ENCODE measurements at regions not wholly inside any gene's neighbourhood (a gene's known extent, or its start where the extent isn't known, plus 50 kb on each side); places are given as distances from the start of the nearest gene placed in this dataset.

DNA sequence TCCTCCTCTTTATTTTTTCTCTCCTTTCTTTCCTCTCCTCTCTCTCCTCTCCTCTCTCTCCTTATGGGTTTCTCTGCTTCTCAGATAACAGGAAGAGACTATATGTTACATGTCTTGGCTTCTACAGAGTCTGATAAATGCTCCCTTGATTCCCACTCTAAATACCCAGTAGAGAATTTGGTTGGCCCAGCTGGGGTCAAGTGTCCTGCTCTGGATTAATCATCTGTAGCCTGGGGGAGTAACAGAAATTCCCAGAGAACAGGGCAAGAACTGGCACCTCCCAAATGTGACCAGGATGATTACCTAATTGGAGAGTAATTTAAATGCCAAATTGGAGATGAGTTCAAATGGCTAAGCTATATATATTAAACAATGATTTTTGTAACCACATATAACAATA, 146.1 kb upstream of the LMO4 start:
- Histone ChIP-seq H3K4me1 (ENCODE audit: insufficient read depth, poor library complexity, severe bottlenecking) (no peaks in the 10 kb centered on the region), H3K36me3 (ENCODE audit: low read depth) (no peaks in the 10 kb centered on the region), H3K27ac (ENCODE audit: poor library complexity, severe bottlenecking) (no peak overlapping the region), H3K9me3 (ENCODE audit: severe bottlenecking) (no peaks in the 10 kb centered on the region), H3K4me3 (ENCODE audit: severe bottlenecking) (no peak overlapping the region), H3K27me3 (ENCODE audit: insufficient read depth, poor library complexity, severe bottlenecking) (no peaks in the 10 kb centered on the region)
- no peak for DNase-seq (ENCODE audit: low spot score)
- no peak for TF ChIP-seq CTCF (IDR thresholded peaks at IDR 0.05; ENCODE audit: poor library complexity, severe bottlenecking)
- no peak for ATAC-seq (ENCODE audit: low read depth)

- ATAC-seq (ENCODE audit: low read depth): no peak
- no peak overlapping the region for H3K4me3 ChIP-seq (ENCODE audit: severe bottlenecking)
- TF ChIP-seq CTCF (IDR thresholded peaks at IDR 0.05; ENCODE audit: poor library complexity, severe bottlenecking): no peak
Measured at GRCh38 chr1:87185077-87185476, 143.6 kb upstream of the LMO4 start.

GRCh38 chr1:87186346-87186745, 142.3 kb upstream of the LMO4 start:
- H3K27me3 ChIP-seq (ENCODE audit: insufficient read depth, poor library complexity, severe bottlenecking): no peaks in the 10 kb centered on the region
- ATAC-seq (ENCODE audit: low read depth) (no peak), DNase-seq (ENCODE audit: low spot score) (no peak)
- H3K27ac ChIP-seq (ENCODE audit: poor library complexity, severe bottlenecking): no peak overlapping the region
- no peak for TF ChIP-seq CTCF (IDR thresholded peaks at IDR 0.05; ENCODE audit: poor library complexity, severe bottlenecking)
- no peaks in the 10 kb centered on the region for H3K9me3 ChIP-seq (ENCODE audit: severe bottlenecking)
- H3K4me3 ChIP-seq (ENCODE audit: severe bottlenecking): no peak overlapping the region
- H3K36me3 ChIP-seq (ENCODE audit: low read depth): no peaks in the 10 kb centered on the region
- no peaks in the 10 kb centered on the region for H3K4me1 ChIP-seq (ENCODE audit: insufficient read depth, poor library complexity, severe bottlenecking)

More at GRCh38 chr1:87185077-87185476, 143.6 kb upstream of the LMO4 start:
- Histone ChIP-seq H3K27ac (ENCODE audit: poor library complexity, severe bottlenecking) (no peak overlapping the region), H3K9me3 (ENCODE audit: severe bottlenecking) (no peaks in the 10 kb centered on the region), H3K4me1 (ENCODE audit: insufficient read depth, poor library complexity, severe bottlenecking) (no peaks in the 10 kb centered on the region), H3K36me3 (ENCODE audit: low read depth) (no peaks in the 10 kb centered on the region), H3K27me3 (ENCODE audit: insufficient read depth, poor library complexity, severe bottlenecking) (no peaks in the 10 kb centered on the region)
- DNase-seq (ENCODE audit: low spot score): no peak

DNA sequence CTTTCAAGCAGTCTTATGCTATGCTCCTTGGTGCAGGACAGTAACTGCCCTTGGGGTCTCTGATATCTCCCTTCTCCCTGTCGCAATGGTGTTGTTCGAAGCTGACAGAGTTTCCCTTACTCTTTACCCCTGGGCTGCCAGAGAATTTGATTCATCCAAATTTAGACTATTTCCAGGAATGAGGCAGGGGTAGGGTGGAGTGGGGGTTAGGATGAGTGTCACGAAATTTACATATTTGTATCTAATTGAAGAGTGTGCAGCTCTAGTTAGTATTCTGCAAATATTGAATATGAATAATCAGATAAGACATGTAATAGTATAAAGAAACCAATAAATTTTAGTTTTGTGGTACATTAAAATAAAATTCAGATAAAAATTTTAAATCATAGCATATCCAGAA, 140.0 kb upstream of the LMO4 start:
- Histone ChIP-seq H3K4me3 (ENCODE audit: severe bottlenecking) (no peak overlapping the region), H3K27ac (ENCODE audit: poor library complexity, severe bottlenecking) (no peak overlapping the region), H3K27me3 (ENCODE audit: insufficient read depth, poor library complexity, severe bottlenecking) (no peaks in the 10 kb centered on the region), H3K9me3 (ENCODE audit: severe bottlenecking) (no peaks in the 10 kb centered on the region), H3K36me3 (ENCODE audit: low read depth) (no peaks in the 10 kb centered on the region), H3K4me1 (ENCODE audit: insufficient read depth, poor library complexity, severe bottlenecking) (no peaks in the 10 kb centered on the region)
- ATAC-seq (ENCODE audit: low read depth): no peak
- no peak for DNase-seq (ENCODE audit: low spot score)
- TF ChIP-seq CTCF (IDR thresholded peaks at IDR 0.05; ENCODE audit: poor library complexity, severe bottlenecking): no peak

DNA sequence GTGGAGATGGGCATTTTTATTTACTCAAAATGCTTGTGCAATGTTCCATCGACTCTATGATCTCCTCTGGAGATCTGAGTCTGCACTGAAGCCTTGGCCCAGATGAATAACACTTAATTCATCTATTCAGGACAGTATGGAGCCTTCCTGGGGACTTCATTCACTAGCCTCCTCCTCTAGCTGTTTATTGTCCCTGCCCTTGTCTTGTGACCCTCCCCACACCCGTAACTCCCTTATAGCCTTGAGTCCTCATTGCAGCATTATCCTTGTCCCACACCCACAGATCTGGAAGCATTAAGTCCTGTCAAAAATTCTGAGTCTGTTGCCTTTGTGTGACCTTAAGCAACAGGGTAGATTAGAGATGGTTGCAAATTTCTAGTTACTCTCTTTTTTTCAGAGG, 138.3 kb upstream of the LMO4 start:
- no peaks in the 10 kb centered on the region for H3K27me3 ChIP-seq (ENCODE audit: insufficient read depth, poor library complexity, severe bottlenecking)
- ATAC-seq (ENCODE audit: low read depth) (no peak), DNase-seq (ENCODE audit: low spot score) (no peak)
- H3K27ac ChIP-seq (ENCODE audit: poor library complexity, severe bottlenecking): no peak overlapping the region
- no peaks in the 10 kb centered on the region for H3K9me3 ChIP-seq (ENCODE audit: severe bottlenecking)
- TF ChIP-seq CTCF (IDR thresholded peaks at IDR 0.05; ENCODE audit: poor library complexity, severe bottlenecking): no peak
- H3K36me3 ChIP-seq (ENCODE audit: low read depth): no peaks in the 10 kb centered on the region
- no peak overlapping the region for H3K4me3 ChIP-seq (ENCODE audit: severe bottlenecking)
- no peaks in the 10 kb centered on the region for H3K4me1 ChIP-seq (ENCODE audit: insufficient read depth, poor library complexity, severe bottlenecking)

Data from RWPE2 (cell line).